ENCODE measurements at regions not wholly inside any gene's neighbourhood (a gene's known extent, or its start where the extent isn't known, plus 50 kb on each side); places are given as distances from the start of the nearest gene placed in this dataset.

- no peak for TF ChIP-seq ZNF609 (CRISPR knock-in tag; IDR thresholded peaks at IDR 0.05; ENCODE audit: borderline replicate concordance)
- no peak for TF ChIP-seq ZNF41 (CRISPR knock-in tag; conservative IDR thresholded peaks at IDR 0.05)
- no peak for TF ChIP-seq GTF2A2 (tag; IDR thresholded peaks at IDR 0.05)
- TF ChIP-seq HNRNPLL (IDR thresholded peaks at IDR 0.05; ENCODE audit: low read depth, low read length, poor library complexity, severe bottlenecking), result no peak
- TF ChIP-seq NR3C1 (CRISPR knock-in tag; IDR thresholded peaks at IDR 0.05), result no peak
- no peak for TF ChIP-seq THAP7 (CRISPR knock-in tag; IDR thresholded peaks at IDR 0.05)
- TF ChIP-seq NFYB (IDR thresholded peaks at IDR 0.05; ENCODE audit: extremely low read depth, insufficient read length), result no peak
- no peak for TF ChIP-seq POLR2AphosphoS5 (IDR thresholded peaks at IDR 0.05; ENCODE audit: control insufficient read depth, insufficient read depth, low read depth, low read length)
- TF ChIP-seq ZNF165 (CRISPR knock-in tag; IDR thresholded peaks at IDR 0.05; ENCODE audit: borderline replicate concordance), result no peak
Observed at GRCh38 chr12:20057398-20057797, 310.9 kb upstream of the PDE3A start (continued).

Data from K562 (cell line).